ENCODE measurements at regions not wholly inside any gene's neighbourhood (a gene's known extent, or its start where the extent isn't known, plus 50 kb on each side); places are given as distances from the start of the nearest gene placed in this dataset.

DNA sequence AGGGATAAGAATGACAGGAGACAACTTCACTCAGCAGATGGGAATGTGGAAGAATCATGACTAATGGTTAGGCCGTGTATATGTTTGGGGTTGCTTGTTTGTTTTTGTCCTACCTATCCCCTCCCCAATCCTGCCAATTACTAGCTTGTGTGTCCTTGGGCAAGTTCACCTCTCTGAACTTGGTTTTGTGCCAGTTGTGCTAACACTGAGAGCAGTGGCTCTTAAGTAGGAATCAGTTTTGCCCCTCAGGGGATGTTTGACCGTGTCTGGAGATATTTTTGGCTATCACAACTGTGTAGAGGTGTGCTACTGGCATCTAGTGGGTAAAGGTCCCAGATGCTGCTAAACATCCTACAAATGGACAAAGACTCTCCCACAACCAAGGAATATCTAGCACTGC is 287.0 kb downstream of the DMRT2 start:
- DNase-seq, result no peak

DNA sequence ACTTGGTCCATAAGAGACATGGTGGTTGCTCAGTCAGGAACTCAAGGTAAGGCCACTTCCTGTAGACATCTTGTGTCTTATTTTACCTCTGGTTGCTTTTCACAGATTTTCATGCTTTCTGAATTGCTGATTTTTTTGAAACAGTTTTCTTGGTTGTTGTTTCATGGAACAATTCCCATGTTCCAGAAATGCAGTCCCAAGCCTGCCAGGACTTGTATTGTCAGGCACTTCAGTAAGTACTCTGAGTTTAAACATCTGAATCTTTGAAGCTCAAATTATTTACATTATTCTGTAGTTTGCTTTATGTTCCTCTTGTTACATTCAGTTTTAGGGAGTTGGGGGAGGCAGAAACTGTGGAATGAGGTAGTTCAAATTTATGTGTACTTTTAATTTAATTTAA is 290.2 kb downstream of the DMRT2 start:
- DNase-seq, result no peak

DNA sequence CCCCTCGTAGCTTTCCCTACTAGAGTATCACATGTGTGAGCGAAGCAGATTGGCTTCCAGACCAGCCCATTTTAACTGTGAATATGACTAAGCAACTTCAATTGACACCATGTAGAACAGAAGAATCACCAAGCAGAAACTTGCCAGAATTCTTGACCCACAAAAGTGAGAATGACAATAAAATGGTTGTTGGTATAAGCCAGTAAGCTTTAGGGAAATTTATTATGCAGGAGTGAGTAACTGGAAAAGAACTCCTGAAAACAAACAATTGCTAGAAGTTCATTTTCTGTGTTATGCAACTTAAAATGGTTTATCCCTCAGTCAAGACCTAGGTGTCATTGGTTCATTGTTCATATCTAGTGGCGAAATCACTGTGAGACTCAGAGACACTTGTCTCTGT is 303.1 kb downstream of the DMRT2 start:
- DNase-seq, result no peak

GRCh38 chr9:1354086-1354485 is 303.9 kb downstream of the DMRT2 start:
- no peak for DNase-seq

DNA sequence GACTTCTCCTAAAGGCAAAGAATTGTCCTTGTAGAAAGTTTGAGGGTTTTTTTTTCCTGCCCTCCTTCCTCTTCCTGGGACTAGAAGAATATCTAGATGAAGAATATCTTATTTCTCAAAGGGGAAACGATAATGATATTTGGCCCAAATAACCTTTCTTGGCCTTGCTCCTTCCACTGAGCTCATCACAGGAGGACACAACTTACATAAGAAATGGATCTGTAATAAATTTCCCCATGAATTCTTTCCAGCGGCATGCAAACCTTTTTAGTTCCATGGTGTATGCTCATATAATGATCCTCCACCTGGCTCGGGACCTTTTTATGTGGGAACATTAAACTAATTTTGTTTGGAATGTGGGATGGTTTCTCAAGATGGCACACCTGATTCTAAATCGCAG is 304.4 kb downstream of the DMRT2 start:
- DNase-seq, result no peak

GRCh38 chr9:1355656-1356055 is 305.5 kb downstream of the DMRT2 start:
- no peak for DNase-seq

- no peak for DNase-seq
Observed at GRCh38 chr9:1362845-1363244, 312.7 kb downstream of the DMRT2 start.

DNA sequence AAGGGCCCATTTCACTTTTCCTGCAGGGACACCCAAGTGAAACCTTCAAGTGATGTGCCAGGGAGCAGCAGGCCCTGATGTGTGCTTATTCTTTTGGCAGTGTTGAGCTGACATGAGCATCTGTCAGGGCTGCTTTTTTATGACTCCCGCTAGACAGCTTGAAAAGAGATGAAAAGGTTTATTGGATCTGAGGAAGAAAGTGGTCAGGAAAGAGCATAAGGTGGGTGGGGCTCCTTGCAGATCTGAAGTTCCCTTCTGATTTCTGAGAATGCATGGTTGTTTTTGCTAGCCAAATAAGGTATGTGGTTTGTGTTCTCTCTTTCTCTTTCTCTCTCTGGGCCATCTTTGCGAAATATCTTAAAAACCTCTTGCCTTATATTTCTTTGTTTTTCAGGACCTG is 316.1 kb downstream of the DMRT2 start:
- peak; percentile 27 for DNase-seq

- DNase-seq, result no peak
Observed at GRCh38 chr9:1369297-1369696, 319.1 kb downstream of the DMRT2 start.

- DNase-seq, result no peak
Observed at GRCh38 chr9:1373445-1373844, 323.3 kb downstream of the DMRT2 start.

DNA sequence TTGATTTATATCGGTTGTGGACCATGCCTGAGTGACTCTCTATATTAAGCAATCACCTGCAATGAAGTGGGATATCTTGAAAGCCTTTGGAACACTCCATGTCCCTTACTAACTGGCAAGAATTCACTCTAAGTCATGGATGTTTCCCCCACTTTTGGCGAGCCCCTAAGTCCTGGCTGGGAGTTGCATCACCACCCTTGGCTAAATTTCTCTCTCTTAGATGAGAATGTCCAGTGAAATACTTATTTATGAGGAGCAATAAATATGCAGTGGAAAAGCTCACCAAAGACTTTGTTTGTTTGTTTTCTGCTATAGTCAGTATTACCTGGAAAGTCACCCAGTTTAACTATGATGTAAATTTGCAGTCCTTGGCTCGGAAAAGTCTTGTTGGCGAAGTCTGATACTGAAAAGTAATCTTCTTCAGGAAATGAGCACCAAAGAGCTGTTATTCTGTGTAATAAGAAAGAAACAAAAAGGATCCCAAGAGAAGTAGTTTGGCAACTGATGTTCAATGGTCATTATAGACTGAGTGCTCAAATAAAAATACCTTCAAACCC is 333.8 kb downstream of the DMRT2 start:
- no peak for DNase-seq

DNA sequence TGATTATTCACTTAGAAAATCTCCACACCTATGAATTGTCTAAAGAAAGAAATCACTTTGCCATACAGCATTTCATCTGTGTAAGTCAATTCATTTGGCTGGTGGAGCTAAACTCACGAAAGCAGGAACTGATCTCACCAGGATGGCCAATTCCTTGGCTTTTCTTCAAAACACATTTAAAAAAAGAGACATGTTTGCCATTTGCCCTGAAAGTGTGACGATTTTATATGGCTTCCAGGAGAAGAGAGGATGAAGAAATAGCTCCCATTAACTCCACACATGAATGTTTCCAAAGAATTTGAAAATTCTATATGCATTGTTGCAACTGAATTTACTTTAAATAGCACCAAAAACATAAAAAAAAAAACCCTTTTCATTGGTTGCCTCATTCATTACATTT is 334.7 kb downstream of the DMRT2 start:
- no peak for DNase-seq

GRCh38 chr9:1386420-1386819 is 336.3 kb downstream of the DMRT2 start:
- DNase-seq, result no peak

- no peak for DNase-seq
Observed at GRCh38 chr9:1388216-1388615, 338.1 kb downstream of the DMRT2 start.

GRCh38 chr9:1400983-1401382 is 350.8 kb downstream of the DMRT2 start:
- DNase-seq, result no peak

DNA sequence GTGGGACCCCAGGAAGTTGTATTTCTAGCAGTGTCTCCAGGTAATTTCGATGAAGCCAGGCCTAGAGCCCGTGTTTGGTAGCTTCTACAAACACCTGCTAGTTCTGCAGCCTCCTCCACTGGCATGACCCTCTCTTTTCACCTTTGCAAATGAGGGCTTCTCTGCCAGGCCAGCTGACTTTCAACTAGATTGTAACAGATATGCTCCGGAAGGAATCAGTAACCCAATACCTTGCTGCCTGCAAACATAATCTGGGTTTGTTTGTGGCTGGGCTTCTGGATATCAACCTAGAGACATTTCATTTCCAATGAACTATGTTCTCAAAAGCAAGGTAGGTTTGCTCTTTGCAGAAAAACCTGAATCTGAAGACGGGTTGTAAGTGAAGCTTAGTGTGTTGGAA is 354.8 kb downstream of the DMRT2 start:
- no peak for DNase-seq

GRCh38 chr9:1411826-1412225 is 361.7 kb downstream of the DMRT2 start:
- DNase-seq, result no peak

- DNase-seq, result no peak
Observed at GRCh38 chr9:1414711-1415131, 364.6 kb downstream of the DMRT2 start.

DNA sequence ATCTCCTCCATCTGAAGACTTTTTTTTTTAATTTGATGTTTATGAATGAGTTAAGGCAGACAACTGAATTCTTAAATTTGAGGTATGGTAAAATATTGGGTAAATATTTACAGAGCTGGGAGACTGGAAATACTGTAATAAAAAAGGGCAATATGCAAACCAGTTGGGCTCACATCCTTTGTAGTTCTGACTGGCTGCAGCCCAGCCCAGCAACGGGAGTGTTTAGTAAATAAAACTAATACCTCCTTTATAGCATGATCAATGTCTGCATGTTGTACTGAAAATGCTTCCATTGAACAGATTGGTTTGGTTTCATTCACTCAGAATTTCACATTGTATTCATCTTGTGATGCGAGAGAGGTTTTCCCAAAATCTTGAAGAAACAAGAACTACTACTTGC is 365.0 kb downstream of the DMRT2 start:
- no peak for DNase-seq

- no peak for DNase-seq
Observed at GRCh38 chr9:1416261-1416660, 366.1 kb downstream of the DMRT2 start.

- no peak for DNase-seq
Observed at GRCh38 chr9:1421436-1421835, 371.3 kb downstream of the DMRT2 start.

DNA sequence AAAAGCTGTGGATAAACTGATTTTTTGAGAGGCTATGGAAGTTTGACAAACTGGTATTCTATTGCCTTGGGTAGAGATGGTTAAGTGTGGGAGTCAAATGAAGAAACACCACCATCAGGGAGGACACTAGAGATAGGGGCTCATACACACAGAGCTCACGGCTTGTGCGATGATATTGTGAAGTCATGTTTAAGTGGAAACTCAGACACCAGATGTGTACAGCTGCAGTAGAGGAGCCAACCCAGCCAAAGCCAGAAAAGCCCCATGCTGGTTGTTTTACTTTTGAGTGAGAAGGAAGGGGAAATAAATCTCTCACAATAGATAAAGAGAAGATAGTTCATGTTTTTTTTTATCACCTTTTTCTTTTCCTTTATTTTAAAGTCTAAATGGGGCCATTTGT is 377.7 kb downstream of the DMRT2 start:
- DNase-seq, result no peak

DNA sequence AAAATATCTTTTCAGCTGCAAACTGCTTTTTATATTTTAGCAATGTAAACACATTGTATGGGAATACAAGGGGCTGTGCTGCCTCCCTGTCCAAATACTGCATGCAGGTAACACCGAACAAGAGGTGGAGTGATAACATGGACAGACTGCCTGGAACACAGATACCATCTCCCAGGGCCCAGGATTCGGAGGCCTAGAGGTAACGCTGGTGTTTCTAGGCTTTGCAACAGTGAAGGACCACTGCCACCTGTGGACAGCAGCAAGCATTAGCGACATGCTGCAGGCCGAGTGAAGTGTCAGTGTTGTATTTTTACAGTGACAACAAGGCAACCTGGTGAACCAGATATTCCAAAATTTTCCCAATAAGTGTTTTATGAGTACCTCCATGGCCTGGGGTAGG is 379.1 kb downstream of the DMRT2 start:
- DNase-seq, result no peak

GRCh38 chr9:1431461-1431860 is 381.3 kb downstream of the DMRT2 start:
- DNase-seq, result no peak

GRCh38 chr9:1434052-1434767 is 384.1 kb downstream of the DMRT2 start:
- no peak for DNase-seq

Measured in NCI-H1694 (cell line).